ENCODE measurements at regions not wholly inside any gene's neighbourhood (a gene's known extent, or its start where the extent isn't known, plus 50 kb on each side); places are given as distances from the start of the nearest gene placed in this dataset.

- TF ChIP-seq CTCF (IDR thresholded peaks at IDR 0.05; ENCODE audit: low read depth, low read length), result no peak
- H3K4me3 ChIP-seq (ENCODE audit: low read depth, low read length), result no peak overlapping the region
- DNase-seq (ENCODE audit: low read depth, low spot score), result no peak
- in situ Hi-C loops (cut with HindIII; ENCODE audit: low sequenced_read_pairs), result no loop called here
Measured at GRCh38 chr9:82543726-82544125, 519.2 kb downstream of the RASEF start.

GRCh38 chr9:82546136-82546535 lies 516.8 kb downstream of the RASEF start:
- no peak for DNase-seq (ENCODE audit: low read depth, low spot score)
- in situ Hi-C loops (cut with HindIII; ENCODE audit: low sequenced_read_pairs), result no loop called here
- no peak for TF ChIP-seq CTCF (IDR thresholded peaks at IDR 0.05; ENCODE audit: low read depth, low read length)
- no peak overlapping the region for H3K4me3 ChIP-seq (ENCODE audit: low read depth, low read length)

- in situ Hi-C loops (cut with HindIII; ENCODE audit: low sequenced_read_pairs), result no loop called here
- no peak for DNase-seq (ENCODE audit: low read depth, low spot score)
- no peak overlapping the region for H3K4me3 ChIP-seq (ENCODE audit: low read depth, low read length)
- no peak for TF ChIP-seq CTCF (IDR thresholded peaks at IDR 0.05; ENCODE audit: low read depth, low read length)
Measured at GRCh38 chr9:82547995-82548394, 514.9 kb downstream of the RASEF start.

GRCh38 chr9:82549174-82549821 lies 513.6 kb downstream of the RASEF start:
- no peak overlapping the region for H3K4me3 ChIP-seq (ENCODE audit: low read depth, low read length)
- in situ Hi-C loops (cut with HindIII; ENCODE audit: low sequenced_read_pairs), result no loop called here
- TF ChIP-seq CTCF (IDR thresholded peaks at IDR 0.05; ENCODE audit: low read depth, low read length), result peak; percentile 6
- no peak for DNase-seq (ENCODE audit: low read depth, low spot score)

GRCh38 chr9:82552784-82553183 lies 510.2 kb downstream of the RASEF start:
- no peak for TF ChIP-seq CTCF (IDR thresholded peaks at IDR 0.05; ENCODE audit: low read depth, low read length)
- DNase-seq (ENCODE audit: low read depth, low spot score), result no peak
- in situ Hi-C loops (cut with HindIII; ENCODE audit: low sequenced_read_pairs), result no loop called here
- no peak overlapping the region for H3K4me3 ChIP-seq (ENCODE audit: low read depth, low read length)

GRCh38 chr9:82553654-82554366 lies 509.1 kb downstream of the RASEF start:
- in situ Hi-C loops (cut with HindIII; ENCODE audit: low sequenced_read_pairs), result no loop called here
- H3K4me3 ChIP-seq (ENCODE audit: low read depth, low read length), result no peak overlapping the region
- TF ChIP-seq CTCF (IDR thresholded peaks at IDR 0.05; ENCODE audit: low read depth, low read length), result no peak
- no peak for DNase-seq (ENCODE audit: low read depth, low spot score)

All from astrocyte of the spinal cord (primary cell).